Calu3 (cell line): ENCODE measurements at regions not wholly inside any gene's neighbourhood (a gene's known extent, or its start where the extent isn't known, plus 50 kb on each side); places are given as distances from the start of the nearest gene placed in this dataset.

Experiments
- BruUV-seq: library from RNA; stranded (reverse); fragments of 400-500 nt; replicated peaks from 2 replicates; lab custom pipeline; 2021; lab: Mats Ljungman, UMichigan
- CTCF ChIA-PET: fragments of 300-600 bp; sonication (Branson Sonifier 250); formaldehyde crosslinking; loops from one replicate; lab custom pipeline; 2022; ENCODE audit warnings: antibody characterized with exemption; lab: Charles Lee
- DNase-seq: peaks from one replicate; pipeline ENCODE4 v3.0.0; 2022
- H3K27ac Mint-ChIP-seq: one replicate; pipeline ENCODE4 v1.8.0; 2022; ENCODE audit warnings: mixed read lengths; ENCODE audit not compliant: unreplicated experiment
- H3K27me3 Mint-ChIP-seq: one replicate; pipeline ENCODE4 v1.8.0; 2022; ENCODE audit warnings: mixed read lengths; ENCODE audit not compliant: unreplicated experiment
- H3K36me3 Mint-ChIP-seq: one replicate; pipeline ENCODE4 v1.8.0; 2022; ENCODE audit warnings: mild to moderate bottlenecking, moderate library complexity, mixed read lengths; ENCODE audit not compliant: insufficient read depth, unreplicated experiment
- H3K4me1 Mint-ChIP-seq: one replicate; pipeline ENCODE4 v1.8.0; 2022; ENCODE audit warnings: mild to moderate bottlenecking, low read depth, mixed read lengths; ENCODE audit not compliant: unreplicated experiment
- H3K4me3 Mint-ChIP-seq: one replicate; pipeline ENCODE4 v1.8.0; 2022; ENCODE audit warnings: mild to moderate bottlenecking, low read depth, moderate library complexity, mixed read lengths; ENCODE audit not compliant: unreplicated experiment
- H3K9me3 Mint-ChIP-seq: one replicate; pipeline ENCODE4 v1.8.0; 2022; ENCODE audit warnings: low read depth, mixed read lengths; ENCODE audit not compliant: unreplicated experiment
- intact Hi-C: fragments of 100-400 bp; cut with micrococcal nuclease; formaldehyde crosslinking; loops from one replicate; pipeline ENCODE4 v1.10.0; 2022; ENCODE audit not compliant: unreplicated experiment
- TF ChIP-seq, protein P1 (sequence below): fragments of 200-600 bp; IDR thresholded peaks from one replicate; pipeline ENCODE4 v1.8.0; 2022; ENCODE audit warnings: antibody characterized with exemption; ENCODE audit not compliant: unreplicated experiment

- TF ChIP-seq, protein P1, sequence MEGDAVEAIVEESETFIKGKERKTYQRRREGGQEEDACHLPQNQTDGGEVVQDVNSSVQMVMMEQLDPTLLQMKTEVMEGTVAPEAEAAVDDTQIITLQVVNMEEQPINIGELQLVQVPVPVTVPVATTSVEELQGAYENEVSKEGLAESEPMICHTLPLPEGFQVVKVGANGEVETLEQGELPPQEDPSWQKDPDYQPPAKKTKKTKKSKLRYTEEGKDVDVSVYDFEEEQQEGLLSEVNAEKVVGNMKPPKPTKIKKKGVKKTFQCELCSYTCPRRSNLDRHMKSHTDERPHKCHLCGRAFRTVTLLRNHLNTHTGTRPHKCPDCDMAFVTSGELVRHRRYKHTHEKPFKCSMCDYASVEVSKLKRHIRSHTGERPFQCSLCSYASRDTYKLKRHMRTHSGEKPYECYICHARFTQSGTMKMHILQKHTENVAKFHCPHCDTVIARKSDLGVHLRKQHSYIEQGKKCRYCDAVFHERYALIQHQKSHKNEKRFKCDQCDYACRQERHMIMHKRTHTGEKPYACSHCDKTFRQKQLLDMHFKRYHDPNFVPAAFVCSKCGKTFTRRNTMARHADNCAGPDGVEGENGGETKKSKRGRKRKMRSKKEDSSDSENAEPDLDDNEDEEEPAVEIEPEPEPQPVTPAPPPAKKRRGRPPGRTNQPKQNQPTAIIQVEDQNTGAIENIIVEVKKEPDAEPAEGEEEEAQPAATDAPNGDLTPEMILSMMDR: no peak
- CTCF ChIA-PET: no interaction called here
- no TSS peak for BruUV-seq
- Mint-ChIP-seq H3K36me3 (no peaks in the 10 kb centered on the region), H3K4me1 (no peaks in the 10 kb centered on the region), H3K9me3 (peaks cover 14% of the 10 kb centered on the region), H3K27me3 (no peaks in the 10 kb centered on the region), H3K4me3 (no peak overlapping the region), H3K27ac (no peak overlapping the region)
- DNase-seq: no peak
- intact Hi-C loops: no loop called here
Observed at GRCh38 chr19:31211088-31211487, 138.1 kb downstream of the TSHZ3 start.

GRCh38 chr19:31205887-31206518, 143.2 kb downstream of the TSHZ3 start:
- peaks cover 20% of the 10 kb centered on the region for H3K9me3 Mint-ChIP-seq
- no peaks in the 10 kb centered on the region for H3K36me3 Mint-ChIP-seq
- CTCF ChIA-PET: no interaction called here
- H3K27me3 Mint-ChIP-seq: no peaks in the 10 kb centered on the region
- TF ChIP-seq, protein P1: no peak
- no peak for DNase-seq
- intact Hi-C loops: no loop called here
- no peak overlapping the region for H3K4me3 Mint-ChIP-seq
- no peaks in the 10 kb centered on the region for H3K4me1 Mint-ChIP-seq
- H3K27ac Mint-ChIP-seq: no peak overlapping the region
- BruUV-seq: no TSS peak

DNA sequence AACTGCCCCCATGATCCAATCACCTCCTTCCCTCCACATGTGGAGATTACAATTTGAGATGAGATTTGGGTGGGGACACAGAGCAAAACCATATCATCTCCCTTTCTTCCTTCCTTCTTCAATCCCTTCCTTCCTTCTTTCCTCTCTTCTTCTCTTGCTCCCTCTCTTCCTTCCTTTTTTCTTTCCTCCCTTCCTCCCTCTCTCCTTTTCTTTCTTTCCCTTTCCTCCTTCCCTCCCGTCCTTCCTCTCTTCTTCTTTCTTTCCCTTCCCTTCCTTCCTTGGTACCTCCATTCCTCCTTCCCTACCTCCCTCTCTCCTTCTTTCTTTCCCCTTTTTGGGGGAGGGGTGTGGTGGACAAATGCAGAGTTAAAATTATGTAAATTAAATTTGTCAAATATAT, 145.1 kb downstream of the TSHZ3 start:
- no peaks in the 10 kb centered on the region for H3K4me1 Mint-ChIP-seq
- H3K27me3 Mint-ChIP-seq: no peaks in the 10 kb centered on the region
- no TSS peak for BruUV-seq
- CTCF ChIA-PET: no interaction called here
- H3K4me3 Mint-ChIP-seq: no peak overlapping the region
- TF ChIP-seq, protein P1: no peak
- DNase-seq: no peak
- H3K27ac Mint-ChIP-seq: no peak overlapping the region
- H3K9me3 Mint-ChIP-seq: peaks cover 13% of the 10 kb centered on the region
- intact Hi-C loops: no loop called here
- no peaks in the 10 kb centered on the region for H3K36me3 Mint-ChIP-seq

- H3K27ac Mint-ChIP-seq: no peak overlapping the region
- H3K27me3 Mint-ChIP-seq: no peaks in the 10 kb centered on the region
- TF ChIP-seq, protein P1: no peak
- intact Hi-C loops: no loop called here
- no TSS peak for BruUV-seq
- H3K4me1 Mint-ChIP-seq: no peaks in the 10 kb centered on the region
- peaks cover 9% of the 10 kb centered on the region for H3K9me3 Mint-ChIP-seq
- H3K36me3 Mint-ChIP-seq: no peaks in the 10 kb centered on the region
- no peak overlapping the region for H3K4me3 Mint-ChIP-seq
- CTCF ChIA-PET: no interaction called here
- DNase-seq: no peak
Observed at GRCh38 chr19:31185261-31185660, 164.0 kb downstream of the TSHZ3 start.
